GM21360 (cell line): ENCODE measurements at regions not wholly inside any gene's neighbourhood (a gene's known extent, or its start where the extent isn't known, plus 50 kb on each side); places are given as distances from the start of the nearest gene placed in this dataset.
"Not testable (repeated sequence)": the region's sequence is repeated elsewhere in the genome, so short reads cannot be mapped to it uniquely, and the experiment has no call there.

Experiments
- ATAC-seq: cut with Tn5 transposase; IDR thresholded peaks from one replicate; pipeline ENCODE4 v1.9.1; 2021; ENCODE audit warnings: mild to moderate bottlenecking, moderate library complexity; ENCODE audit not compliant: unreplicated experiment

DNA sequence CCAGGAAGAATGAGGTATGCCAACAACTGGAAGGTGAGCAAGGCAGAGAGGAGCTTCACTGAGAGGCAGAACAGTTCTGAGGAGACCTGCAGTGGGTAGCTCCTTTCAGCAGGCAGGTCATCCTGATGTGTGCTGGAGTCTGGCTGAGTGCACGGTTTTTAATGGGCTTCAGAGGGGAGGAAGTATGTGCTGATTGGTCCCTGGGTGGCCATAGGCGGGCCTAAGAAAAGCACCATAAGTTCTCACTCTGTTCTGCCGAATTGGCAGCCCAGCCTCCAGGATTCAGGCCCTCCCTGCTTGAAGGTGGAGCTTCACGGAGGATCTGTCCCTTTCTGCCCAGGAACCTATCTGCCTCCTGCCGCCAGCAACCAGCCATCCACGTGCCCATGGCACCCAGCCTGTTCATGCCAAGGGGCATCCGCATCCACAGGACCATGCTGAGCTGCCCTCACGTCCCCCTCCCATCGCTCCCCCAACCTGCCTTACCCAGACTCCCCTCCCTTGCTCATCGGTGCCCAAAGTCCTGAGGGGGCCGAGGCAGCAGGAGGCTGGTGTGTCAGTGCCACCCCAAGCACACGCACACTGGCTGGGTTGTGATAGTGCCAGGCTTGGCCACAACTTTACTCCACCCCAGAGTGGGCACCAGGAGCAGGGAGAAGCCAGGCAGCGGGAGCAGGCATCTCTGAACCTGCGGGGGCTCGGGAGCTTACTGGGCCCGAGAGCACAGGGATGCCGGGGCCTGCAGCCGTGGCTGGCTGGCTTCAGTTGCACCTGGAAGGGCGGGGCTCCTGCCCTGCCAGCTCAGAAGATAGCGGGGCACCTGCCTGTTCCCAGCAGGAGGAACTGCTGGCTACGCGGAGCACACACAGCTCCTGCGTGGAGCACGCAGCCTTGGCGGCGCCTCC, 608.4 kb upstream of the FOXG1 start:
- no peak for ATAC-seq

GRCh38 chr14:28161040-28161439, 605.5 kb upstream of the FOXG1 start:
- no peak for ATAC-seq

DNA sequence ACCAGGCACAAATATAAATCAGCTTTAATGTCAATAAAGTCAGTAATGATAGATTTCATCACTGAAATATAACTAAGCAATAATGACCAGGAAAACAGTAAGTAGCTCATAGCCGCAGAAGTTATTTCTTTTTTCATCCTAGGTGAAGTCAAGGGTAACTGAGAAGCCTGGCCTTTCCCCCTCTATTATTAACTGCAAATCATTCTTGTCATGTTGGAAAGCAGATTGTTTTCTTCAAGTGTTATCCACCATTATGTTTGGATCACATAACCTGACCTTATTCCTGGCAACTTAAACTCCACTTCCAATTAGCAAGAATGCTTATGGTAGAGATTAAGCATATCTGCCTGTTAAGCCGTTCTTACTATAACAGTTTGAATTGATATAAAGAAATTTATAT, 603.4 kb upstream of the FOXG1 start:
- no peak for ATAC-seq

- ATAC-seq: no peak
These were observed 602.7 kb upstream of the FOXG1 start for GRCh38 chr14:28163897-28164296.

- ATAC-seq: not testable (repeated sequence)
These were observed 578.4 kb upstream of the FOXG1 start for GRCh38 chr14:28187902-28188830.

DNA sequence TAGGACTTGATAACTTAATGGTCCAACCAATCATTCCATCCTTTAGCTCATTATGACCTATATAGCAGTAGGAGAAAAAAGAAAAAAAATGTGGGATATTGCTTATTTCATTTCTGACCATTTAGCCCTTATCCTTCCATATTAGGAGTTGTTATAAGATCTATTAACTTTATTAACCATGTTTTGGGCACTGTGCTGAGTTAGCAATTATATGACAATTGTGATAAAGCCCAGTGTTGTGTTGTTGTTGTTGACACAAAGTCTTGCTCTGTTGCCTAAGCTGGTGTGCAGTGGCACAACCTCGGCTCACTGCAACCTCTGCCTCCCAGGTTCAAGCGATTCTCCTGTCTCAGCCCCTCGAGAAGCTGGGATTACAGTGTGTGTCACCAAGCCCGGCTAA, 569.7 kb upstream of the FOXG1 start:
- no peak for ATAC-seq

- ATAC-seq: no peak
These were observed 546.2 kb upstream of the FOXG1 start for GRCh38 chr14:28220391-28220790.

- ATAC-seq: no peak
These were observed 525.7 kb upstream of the FOXG1 start for GRCh38 chr14:28240909-28241308.

DNA sequence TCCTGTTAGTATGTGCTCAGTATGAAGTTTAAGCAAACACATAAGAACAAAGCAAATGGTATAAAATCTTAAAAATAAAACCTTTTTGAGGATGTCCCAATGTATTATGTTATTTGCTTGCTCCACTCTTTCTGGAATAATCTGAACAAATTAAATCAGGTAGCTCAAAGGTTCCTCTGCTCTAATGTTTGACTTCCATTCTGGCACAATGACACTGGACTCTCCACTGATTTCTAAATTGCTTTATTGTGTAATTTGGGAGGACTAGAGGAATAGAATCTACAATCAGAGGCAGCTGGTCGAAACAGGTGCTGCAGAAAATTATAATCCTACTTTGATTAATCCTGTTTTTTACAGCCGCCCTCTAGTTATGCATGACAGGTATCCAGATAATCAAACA, 523.7 kb upstream of the FOXG1 start:
- no peak for ATAC-seq

DNA sequence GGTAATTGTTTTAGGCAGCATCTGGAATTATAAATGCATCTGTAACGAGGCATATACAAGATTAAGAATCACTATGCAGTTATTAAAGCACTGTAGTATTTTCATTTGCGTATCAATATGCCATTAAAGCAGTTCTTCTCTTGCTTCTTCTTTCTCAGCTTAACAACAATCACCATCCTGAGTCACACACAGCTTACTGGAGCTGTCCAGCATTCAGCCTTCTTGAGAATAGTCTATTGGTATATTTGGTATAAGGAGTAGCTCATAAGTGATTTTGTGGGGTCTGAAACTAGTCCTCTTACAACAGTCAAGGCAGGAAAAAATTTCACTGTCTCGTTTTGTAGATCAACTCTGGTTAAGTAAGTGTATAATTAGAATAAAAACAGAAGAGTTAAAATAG, 523.0 kb upstream of the FOXG1 start:
- no peak for ATAC-seq

DNA sequence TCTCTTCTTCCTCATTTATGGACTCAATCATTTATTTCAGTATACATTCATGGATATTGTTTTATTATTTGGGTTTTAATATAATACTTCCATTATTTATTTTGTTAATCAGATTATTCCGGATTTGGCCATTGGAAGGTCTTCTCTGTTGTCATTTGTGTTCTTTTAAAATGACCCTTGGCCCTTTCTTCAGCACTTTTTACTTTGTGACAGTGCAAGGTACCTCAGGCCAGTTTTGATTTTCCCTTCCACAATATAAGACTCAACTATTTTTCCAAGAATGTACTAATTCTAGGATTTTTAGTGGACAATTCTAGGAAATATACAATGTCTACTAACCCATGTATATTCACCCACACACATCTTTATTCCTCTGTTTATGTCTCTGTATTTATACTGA, 521.4 kb upstream of the FOXG1 start:
- ATAC-seq: no peak

DNA sequence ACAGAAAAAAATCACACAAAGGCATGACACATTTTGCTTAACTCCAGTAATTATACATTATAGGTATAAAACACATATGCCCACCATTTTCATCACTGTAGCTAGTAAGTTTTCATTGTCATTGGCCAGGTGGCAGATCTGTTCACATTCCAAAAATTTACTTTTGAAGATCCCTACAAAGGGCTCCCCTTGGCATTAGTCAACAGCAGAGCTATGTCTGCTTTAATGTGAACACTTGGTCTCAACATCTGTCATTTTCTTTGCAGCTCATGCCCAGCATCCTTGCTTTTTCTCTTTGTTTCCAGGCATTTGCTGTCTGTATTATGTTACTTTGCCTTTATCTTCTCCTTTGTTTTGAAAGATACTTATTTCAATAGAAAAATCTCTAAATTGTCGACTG, 519.1 kb upstream of the FOXG1 start:
- no peak for ATAC-seq

- not testable (repeated sequence) for ATAC-seq
These were observed 514.5 kb upstream of the FOXG1 start for GRCh38 chr14:28252124-28252523.

- no peak for ATAC-seq
These were observed 511.8 kb upstream of the FOXG1 start for GRCh38 chr14:28254768-28255167.

DNA sequence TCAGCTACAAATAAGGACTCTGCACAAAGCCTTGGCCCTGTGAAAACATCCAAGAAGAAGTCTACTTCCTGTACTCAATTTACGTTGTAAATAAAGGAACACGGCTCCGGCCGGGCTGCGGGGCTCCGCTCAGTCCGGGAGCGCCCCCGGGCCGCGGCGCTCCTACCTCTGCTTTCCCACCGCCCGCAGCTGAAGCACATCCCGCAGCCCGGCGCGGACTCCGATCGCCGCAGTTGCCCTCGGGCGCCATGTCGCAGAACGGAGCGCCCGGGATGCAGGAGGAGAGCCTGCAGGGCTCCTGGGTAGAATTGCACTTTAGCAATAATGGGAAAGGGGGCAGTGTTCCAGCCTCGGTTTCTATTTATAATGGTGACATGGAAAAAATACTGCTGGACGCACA, 502.3 kb upstream of the FOXG1 start:
- ATAC-seq: no peak

GRCh38 chr14:28272270-28272669, 494.3 kb upstream of the FOXG1 start:
- ATAC-seq: no peak

DNA sequence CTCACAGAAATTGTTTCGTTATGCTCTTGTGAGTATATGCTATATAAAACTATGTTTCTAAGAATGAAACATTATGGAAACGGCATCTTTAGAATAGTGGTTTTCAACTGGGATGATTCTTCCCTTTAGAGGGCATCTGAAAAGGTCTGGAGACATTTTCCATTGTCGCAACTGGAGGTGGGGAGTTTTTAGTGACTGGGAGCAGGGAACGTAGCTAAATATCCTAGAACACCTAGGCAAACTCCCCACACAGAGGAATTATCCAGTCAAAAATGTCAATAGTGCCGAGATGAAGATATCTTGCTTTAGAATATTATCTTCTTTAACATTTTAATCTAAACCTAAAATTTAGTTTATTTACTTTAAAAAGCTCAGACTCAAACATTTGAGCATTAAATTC, 486.1 kb upstream of the FOXG1 start:
- no peak for ATAC-seq

DNA sequence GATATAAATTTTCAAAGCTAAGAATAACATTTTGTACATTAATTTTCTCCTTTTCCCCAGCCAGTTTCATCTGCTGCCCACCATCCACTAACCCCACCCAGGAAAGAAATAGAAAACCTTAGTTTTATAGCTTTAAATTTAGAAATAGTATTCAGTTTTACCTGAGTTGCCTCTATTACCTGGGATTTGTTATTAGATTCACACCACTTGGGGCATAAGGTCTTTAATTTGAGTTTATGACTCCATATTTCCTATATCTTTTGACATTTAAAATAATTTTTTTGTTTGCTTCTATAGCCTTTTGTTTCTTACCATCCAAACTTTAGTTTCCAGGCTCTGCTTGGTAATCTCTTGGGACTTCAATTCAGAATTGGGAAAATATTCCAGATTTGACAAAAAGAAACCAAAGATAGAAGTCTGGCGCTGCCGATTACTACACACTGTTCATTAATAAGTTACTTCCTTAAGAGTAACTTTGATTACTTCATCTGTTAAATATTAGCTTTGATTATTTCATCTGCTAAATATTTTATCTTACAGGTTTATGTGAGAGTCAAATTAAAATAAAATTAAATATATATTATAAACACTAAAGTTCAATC, 485.5 kb upstream of the FOXG1 start:
- no peak for ATAC-seq

- ATAC-seq: no peak
These were observed 481.9 kb upstream of the FOXG1 start for GRCh38 chr14:28284546-28285300.

GRCh38 chr14:28294834-28295440, 471.6 kb upstream of the FOXG1 start:
- no peak for ATAC-seq
